Stimulated activated CD4-positive, alpha-beta T cell treated with anti-CD3 and anti-CD28 coated beads, Interleukin-15, amount 100 ng/mL, for 48 hours (primary cell): ENCODE measurements at regions not wholly inside any gene's neighbourhood (a gene's known extent, or its start where the extent isn't known, plus 50 kb on each side); places are given as distances from the start of the nearest gene placed in this dataset.

Source experiments
- DNase-seq, 2 donors: peaks; one replicate each; pipeline ENCODE4 v3.0.0-alpha.2; 2020; ENCODE audit warnings: low read depth in 2 of 2

DNA sequence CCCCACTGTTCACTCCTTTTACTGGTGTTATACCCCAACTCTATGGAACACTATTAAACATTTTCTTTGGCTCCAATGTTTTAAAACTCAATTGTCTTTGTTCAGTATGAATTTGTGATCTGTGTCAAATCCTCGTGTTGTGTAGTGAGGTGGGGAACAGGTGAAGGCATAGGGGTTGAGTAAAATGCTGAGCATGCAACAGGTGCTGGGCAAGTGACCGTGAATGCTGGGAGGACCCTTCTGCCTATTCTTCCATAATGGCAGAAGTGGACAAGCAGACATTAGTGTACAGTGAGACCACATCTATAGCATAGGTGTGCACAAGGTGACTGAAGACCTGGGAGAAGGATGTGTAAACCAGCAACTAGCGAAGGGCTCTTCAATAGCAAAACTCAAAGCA is 1188.0 kb downstream of the UQCRFS1 start:
- no peak for DNase-seq

DNA sequence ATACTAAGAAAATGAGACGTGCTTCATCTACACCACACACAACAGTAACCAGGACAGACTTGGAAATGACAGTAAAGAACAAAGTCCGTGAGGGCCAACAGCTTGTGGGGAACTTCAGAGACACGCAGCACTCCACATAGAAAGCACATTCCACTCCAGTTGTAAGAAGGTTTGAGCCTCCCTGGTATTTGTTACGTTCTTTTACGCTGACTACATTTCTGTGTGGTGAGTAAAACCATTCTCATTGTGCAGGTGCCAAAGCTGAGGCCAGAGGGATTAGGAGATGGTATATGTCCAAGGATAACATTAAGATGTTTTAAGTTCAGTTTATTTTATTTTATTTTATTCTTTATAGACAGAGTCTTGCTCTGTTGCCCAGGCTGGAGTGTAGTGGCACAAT is 1189.9 kb downstream of the UQCRFS1 start:
- DNase-seq = no peak

DNA sequence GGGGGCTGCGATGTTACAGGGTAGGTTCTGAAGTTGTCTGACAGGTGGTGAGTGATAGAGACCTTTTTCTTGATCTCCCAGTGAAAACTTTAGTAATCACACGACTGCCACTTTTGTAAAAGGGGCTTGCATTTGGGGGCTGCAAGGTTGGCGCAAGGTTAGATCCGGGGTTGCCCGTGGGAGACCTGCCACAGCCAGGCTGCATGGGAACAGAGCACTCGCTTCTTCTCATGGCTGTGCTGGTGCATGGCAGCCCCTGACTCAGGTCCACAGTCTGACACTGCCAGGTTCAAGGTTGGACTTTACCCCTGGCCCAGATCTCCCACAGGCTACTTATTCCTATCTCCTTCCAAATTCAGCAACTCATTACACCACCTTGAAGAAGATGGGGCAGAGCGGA is 1190.4 kb downstream of the UQCRFS1 start:
- no peak for DNase-seq

DNA sequence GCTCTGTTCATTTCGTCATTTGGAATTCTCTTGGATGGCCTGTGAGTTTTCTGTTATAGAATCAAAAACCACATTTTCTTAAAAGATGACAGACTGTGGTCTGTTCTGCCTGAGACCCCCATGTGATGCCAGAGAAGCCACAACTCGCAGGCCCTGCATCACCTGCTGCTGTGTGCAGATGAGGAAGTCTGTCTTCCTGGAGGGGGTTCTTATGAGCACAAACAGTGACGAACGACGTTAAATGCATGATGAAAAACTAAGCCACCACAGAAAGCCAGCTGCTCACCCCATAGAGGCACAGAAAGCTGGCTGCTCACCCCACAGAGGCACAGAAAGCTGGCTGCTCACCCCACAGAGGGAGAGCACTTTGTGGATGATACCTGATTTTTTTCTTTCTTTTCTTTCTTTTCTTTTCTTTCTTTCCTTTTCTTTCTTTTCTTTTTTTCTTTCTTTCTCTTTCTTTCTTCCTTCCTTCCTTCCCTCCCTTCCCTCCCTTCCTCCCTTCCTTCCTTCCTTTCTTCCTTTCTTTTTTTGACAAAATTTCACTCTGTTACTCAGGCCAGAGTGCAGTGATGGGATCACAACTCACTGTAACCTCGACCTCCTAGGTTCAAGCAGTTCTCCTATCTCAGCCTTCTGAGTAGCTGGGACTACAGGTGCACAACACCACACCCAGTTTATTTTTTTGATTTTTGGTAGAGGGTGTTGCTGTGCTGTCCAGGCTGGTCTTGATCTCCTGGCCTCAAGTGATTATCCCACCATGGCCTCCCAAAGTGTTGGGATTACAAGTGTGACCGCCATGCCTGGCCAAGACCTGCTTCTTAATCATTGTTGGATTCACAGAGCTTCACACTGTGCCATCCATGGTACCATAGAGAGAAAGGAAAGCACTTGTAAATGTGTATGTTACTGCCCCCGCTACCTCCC is 1191.4 kb downstream of the UQCRFS1 start:
- no peak for DNase-seq

DNA sequence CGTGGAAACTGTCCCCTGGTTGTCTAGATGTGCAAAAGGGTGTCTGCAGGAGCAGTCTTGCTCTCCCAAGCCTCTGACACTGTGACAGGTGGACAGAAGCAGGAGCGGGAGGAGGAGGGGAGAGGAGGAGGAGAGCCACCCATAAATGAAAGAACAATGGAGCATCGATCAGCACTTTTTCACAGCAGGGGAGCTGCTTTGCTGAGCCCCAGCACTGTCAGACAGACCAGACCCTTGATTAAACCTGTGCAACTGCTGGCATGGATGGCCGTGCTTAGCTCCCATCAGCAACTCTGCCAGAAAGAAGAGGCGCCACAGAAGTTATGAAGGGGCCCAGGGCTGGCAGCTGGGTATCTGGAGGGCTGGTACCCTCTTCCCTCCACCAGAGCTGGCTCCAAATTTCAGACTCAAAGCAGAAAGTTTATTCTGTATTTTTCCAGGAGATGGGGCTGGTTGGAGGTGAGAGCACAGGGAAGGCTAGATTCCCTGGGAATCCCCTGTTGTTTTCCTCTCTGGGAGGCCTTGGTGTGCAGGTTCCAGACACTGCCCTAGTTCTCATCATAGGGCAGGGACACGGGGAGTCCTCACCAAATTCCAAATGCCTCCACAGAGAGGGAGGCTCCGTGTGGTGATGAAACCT is 1192.2 kb downstream of the UQCRFS1 start:
- no peak for DNase-seq

DNA sequence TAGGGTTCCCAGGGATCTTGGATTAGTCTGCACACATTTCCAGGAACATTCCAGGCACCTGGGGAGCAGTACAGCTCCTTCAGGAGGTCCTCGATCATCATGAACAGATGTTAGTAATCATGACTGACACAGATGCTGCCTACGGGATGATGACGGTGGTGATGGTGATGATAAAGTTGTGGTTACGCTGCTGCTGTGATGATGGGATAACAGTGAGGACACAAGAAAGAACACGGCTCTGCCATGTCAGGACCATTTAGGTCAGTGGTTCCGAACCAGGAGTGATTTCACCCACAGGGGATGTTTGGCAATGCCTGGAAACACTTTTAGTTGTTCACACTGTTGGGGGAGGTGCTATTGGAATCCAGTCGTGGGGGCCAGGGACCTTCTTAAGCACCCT is 1193.0 kb downstream of the UQCRFS1 start:
- DNase-seq = no peak

DNA sequence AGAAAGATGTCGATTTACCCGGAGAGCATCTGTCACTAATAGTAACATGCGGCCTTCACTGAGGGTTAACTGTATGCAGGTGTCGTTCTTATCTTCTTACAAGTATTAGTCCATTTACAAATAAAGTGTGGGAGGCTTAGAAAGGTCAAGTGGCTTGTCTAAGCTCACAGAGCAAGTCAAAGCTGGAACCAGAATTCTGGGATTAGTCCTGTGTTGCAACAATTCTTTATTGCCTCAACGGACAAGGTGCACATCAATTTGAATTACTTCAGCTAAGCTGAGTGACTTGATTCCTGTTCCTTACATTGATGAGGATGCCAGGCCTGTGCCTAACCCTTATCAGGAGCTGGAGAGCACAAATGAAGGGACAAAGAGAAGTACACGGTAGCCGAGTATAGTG is 1193.6 kb downstream of the UQCRFS1 start:
- no peak for DNase-seq

DNA sequence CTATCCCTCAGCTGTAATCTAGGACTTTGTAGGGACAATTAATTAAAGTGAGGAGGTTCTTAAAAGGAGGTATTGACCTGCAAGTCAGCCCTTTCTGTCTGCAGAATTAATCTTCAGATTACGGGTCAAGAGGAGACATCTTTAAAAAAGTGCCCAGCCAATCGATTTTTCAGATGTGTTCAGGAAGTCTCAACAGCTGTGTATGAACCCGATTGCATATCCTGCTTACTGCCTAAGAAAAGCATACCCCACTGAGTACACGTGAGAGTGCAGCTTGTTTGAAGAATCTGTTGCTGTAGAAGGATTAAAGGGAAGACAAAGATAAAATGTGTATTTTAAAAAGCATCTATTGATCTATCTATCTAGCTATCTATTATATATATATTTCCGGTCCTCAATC is 1194.5 kb downstream of the UQCRFS1 start:
- no peak for DNase-seq

DNA sequence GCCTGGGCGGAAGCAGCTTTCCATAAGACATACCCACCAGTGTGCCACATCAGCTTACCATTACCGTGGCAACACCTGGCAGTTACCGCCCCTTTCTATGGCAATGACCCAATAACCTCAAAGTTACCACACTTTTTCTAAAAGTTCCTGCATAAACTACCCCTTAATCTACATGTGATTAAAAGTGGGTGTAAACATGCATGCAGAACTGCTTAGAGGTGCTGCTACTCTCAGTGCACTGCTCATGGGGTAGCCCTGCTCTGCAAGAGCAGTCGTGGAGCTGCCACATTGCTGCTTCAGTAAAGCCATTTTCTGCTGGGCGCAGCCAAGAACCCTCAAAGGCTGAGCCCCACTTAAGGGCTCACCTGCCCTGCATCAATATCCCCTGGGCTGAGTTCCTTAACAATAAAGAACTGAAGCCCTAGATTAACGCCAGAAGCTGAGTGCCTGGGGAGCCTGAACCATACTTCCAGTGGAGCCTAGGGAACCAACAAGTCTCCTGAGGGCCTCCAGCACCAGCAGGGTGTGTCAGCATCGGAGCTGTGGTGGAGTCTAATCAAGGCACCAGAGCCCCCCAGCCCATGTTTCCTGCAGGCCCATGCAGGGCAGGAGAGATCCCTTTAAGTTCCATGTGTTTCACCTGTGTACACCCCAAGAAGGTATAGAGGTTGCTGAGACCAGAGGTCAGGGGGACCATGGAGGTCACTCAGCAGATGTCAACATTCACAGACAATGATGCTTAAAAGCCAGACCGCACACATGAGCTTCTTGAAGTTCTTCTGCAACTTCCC is 1198.1 kb downstream of the UQCRFS1 start:
- DNase-seq = no peak

DNA sequence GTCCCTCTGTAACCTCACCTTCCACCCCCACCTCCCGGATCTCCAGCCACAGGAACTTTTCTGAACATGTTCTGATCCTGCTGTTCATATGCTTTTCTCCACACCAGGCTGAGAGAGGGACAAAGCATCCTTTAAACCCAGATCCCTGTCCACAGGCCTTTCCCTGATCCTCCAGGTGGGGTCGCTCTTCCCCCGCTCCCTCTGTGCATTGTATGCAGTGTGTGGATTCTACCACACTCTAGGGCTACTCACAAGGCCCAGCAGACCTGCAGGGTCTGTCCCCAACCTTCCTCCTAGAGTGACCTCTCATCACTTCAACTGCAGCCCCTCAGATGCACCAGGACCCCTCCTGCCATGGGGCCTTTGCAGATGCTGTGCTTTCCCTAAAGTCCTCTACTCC is 1200.6 kb downstream of the UQCRFS1 start:
- no peak for DNase-seq

DNA sequence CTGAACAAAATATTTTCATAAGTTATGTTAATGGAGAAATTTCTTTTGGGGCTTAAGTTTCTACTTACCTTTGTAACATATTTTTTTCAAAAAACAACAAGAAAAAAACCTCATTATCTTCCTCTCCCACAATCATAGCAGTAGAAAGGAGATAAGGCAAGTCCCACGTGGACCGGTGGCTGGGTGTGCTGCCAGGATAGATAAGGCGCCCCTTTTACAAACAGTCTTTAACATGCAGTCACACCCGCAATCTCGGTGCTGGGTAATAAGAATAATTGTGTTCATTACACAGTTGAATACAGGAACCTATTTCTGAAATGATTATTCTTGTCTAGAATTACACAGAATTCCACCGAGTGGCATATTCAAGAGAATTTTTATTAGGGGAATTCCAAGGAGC is 1202.3 kb downstream of the UQCRFS1 start:
- DNase-seq = no peak

DNA sequence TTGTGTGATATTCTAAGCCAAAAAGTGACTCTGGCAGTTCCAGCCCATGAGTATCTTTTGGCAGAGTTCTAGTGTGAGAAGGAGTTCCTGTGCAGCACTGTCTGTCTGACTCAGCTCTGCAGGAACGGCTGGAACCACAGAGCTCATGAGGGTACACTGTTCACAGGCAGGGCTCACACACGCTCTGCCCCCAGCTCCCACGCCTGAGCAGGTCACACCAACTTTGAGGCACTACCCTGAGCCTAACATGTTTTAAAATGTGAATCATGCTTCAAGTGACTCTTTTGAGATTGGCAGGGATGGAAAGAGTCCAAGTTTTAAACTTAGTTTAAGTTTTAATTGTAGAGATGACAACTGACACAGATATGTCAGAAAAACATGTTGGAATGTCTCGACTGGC is 1203.3 kb downstream of the UQCRFS1 start:
- no peak for DNase-seq

DNA sequence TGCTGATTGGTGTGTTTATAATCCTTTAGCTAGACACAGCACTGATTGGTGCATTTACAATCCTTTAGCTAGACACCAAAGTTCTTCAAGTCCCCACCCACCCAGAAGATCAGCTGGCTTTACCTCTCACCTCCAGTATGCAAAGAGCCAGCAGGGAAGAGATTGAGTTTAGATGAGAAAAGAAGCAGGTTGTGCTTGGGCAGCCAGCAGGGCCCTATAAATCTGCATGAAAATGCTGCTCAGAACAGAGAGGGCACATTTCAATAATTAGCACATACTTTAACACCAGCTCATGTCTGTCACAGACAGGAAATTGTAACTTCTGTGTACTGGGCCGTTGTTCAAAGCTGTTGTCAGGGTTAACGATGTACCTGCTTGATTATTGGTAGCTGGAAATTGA is 1204.3 kb downstream of the UQCRFS1 start:
- no peak for DNase-seq

DNA sequence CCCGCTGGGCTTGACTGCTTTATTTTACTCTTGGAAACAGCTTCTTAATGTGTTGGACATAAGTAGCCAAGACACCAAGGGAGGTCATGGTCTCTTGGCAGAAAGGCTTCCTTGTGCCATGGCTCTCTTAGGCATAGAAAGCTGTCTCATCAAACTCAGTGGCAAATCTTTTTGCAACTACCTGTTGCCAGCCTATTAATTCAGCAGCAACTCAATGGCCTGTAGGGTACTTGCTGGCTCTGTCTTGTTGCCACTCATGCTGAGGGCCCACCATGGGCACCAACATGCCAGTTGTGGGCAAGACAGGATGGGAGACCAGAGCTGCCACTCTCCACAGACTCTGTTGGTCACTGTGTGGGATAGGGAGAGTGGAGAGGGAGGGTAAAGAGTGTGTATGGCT is 1209.4 kb downstream of the UQCRFS1 start:
- DNase-seq = no peak

DNA sequence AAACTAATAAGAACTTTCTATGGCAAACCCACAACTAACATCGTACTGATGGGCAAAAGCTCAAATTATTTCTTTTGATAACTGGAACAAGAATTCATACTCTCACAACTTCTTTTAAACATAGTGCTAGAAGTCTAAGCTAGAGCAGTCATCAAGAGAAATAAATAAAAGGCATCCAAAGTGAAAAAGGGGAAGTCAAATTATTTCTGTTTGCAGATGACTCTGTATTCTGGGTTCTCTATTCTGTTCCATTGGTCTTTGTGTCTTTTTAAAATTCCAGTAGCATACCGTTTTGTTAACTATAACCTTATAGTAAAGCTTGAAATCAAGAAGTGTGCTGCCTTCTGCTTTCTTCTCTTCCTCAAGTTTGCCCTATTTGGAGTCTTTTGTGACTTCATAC is 1215.9 kb downstream of the UQCRFS1 start:
- DNase-seq = no peak

DNA sequence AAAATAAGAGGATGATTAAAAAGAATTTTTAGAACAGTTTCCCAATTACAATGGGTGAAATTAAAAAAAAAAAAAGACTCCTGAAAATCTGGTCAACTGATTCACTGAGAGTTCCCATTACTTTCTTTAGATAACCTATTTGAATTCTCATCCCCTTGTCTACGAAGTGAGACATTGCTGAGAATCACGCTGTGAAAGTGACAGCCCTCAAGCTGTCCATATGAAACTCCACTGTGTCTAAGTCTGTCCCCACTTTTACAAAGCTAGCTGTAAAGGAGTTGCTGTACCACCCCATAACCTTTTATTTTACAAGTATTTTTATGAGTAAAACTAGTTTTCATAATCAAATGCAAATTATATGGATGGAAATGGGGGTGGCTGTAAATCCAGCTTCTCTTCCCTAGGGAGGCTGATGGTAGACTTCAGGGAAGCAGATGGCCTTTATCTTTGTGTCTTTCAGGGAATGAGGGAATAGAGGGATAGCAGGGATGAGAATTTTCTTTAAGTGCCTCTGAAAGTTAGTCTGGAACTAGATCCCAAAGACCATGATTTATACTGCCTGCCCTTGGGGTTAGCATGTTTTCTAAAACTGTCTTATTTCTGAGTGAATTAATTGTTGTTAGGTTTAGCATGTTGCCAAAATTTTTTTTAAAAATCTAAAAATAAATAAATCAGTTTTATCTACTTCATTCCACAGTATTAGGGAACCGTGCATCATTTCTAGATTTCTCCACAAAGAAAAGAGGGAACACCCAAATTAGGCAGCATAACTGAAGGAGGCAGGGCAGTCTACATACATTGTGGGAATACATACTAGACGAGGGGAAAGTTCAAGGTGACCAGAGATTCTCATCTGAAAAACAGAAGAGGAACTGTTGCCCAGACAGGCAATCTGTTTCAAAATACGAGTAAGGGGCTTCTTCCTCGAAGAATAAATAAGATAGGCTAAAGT is 1219.1 kb downstream of the UQCRFS1 start:
- no peak for DNase-seq

DNA sequence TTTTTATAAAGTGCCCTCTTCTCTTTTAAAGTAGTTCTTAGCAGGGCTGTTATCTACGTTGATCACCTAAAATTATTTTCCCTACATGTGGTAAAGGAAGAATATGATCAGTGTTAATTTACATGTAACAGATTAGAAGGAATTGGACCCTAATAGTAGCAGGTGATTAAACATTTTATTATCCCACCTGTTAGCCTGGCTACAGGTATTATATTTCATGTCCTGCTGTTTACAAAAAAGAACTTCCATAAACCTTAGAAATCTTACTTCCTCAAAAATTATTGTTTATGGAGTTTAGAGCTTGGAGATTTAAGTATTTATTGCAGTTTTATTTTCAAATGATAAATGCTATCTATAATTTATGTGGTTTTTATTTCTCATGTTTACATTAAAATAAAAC is 1226.7 kb downstream of the UQCRFS1 start:
- DNase-seq = no peak

DNA sequence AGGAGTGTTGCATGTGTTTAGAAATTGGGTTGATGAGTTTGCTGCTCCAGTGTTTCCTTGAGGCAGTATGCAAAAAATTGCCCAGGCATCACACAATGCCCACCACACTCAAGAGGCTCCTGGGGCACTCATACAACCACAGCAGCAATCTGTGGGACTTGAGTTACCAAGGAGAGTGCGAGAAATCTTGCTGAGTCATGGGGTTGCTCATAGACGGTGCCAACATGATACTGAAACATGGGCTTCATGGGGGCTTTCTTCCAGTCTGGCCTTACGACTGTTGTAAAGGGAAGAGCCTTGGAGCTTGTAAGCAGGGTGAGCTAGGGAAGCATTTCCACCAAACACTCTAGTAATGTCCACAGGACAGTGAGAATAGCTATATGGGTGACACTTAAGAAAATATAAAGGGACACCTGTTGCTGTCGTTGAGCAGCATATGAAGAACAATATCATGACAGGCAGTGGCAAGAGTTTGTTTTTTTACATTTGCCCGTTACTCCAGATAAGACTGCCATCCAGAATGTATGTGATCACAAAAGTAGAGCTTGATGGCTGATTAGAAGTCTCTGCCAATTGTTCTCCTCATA is 1237.4 kb downstream of the UQCRFS1 start:
- DNase-seq = no peak

DNA sequence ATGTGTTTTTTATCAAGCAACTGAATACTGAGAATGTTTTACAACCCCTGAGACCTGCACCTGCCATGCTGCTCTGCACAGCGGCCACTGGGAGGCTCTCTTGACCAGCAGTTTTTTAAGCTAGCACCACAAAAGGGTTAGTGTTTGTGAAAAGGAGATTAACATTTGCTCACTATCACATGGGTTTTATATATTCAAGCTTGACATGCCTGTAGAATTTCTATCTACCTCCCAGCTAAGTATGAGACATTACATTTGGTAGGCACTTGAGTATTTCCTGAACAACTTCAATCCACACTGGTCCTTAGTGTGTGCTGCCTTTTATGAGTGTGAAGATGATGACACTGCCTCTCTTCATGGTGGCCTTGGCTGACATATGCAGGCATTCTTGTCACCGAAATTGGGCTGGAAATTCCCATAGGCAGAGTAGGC is 1238.9 kb downstream of the UQCRFS1 start:
- no peak for DNase-seq

DNA sequence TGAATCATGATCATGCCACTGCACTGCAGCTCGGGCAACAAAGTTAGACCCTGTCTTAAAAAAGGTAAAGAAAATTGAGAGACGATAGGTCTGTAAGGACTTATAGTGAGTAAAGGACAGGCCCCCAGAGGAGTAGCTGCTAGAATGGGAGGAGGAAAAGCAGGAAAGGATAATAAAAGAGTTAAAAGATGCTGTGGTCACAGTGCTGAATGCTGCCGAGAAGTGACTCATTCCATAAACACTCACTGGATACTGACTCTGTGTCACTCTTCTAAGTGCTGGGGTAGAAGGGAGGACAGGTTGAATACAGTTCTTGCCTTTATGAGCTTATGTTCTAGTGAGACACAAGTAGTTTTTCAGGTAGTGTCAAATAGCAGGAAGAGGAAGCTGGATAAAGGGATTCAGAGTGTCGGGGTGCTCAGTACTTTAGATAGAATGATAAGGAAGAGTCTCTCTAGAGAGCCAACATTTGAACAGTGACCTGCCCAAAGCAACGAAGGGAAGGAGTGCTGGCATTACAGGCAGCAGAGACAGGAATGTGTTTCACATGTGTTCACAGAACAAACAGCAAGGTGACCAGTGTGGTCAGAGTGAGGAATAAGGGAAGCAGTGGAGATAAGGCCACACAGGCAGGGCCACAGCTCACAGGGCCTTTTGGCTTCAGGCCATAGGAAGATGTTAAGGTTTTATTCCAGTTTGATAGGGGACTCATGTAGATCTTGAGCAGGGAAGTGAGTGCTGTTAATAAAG is 1240.5 kb downstream of the UQCRFS1 start:
- DNase-seq = no peak
